ENCODE measurements at regions not wholly inside any gene's neighbourhood (a gene's known extent, or its start where the extent isn't known, plus 50 kb on each side); places are given as distances from the start of the nearest gene placed in this dataset.

GRCh38 chr1:68704800-68705443 is 208.0 kb upstream of the DEPDC1 start:
- peaks cover 0 to 7% of the 10 kb centered on the region in 2 experiments; a peak in 2 of 4 replicates for H3K4me1 ChIP-seq (ENCODE audit: control insufficient read depth in 1 of 2, insufficient read depth in 2 of 2, low read depth in 1 of 2, low read length in 1 of 2)
- no peak overlapping the region for H3K9ac ChIP-seq
- POLR2A ChIA-PET = no interaction called here
- TF ChIP-seq EP300 (IDR thresholded peaks at IDR 0.05; ENCODE audit: borderline replicate concordance in 1 of 2, low read depth in 1 of 2, low read length in 1 of 2) = peak in 1 of 2 experiments; percentile 20; a peak in 1 of 4 replicates
- TF ChIP-seq SIN3A (IDR thresholded peaks at IDR 0.05; ENCODE audit: borderline replicate concordance, low read depth, low read length) = no peak
- TF ChIP-seq FOSL2 (IDR thresholded peaks at IDR 0.05; ENCODE audit: borderline replicate concordance, low read depth) = no peak
- TF ChIP-seq GABPA (IDR thresholded peaks at IDR 0.05; ENCODE audit: low read depth) = no peak
- TF ChIP-seq MEF2A (IDR thresholded peaks at IDR 0.05; ENCODE audit: borderline replicate concordance, low read depth) = no peak
- TF ChIP-seq GATA2 (CRISPR knock-in tag; IDR thresholded peaks at IDR 0.05) = peak; percentile 78
- no peak for TF ChIP-seq IRF3 (IDR thresholded peaks at IDR 0.05; ENCODE audit: low read depth, low read length)
- TF ChIP-seq CHD2 (IDR thresholded peaks at IDR 0.05; ENCODE audit: low read length, partially characterized antibody) = no peak
- TF ChIP-seq REST (IDR thresholded peaks at IDR 0.05; ENCODE audit: low read depth, low read length) = no peak
- no peak for TF ChIP-seq CTCF (IDR thresholded peaks at IDR 0.05)
- no peak for TF ChIP-seq FOXJ3 (CRISPR knock-in tag; IDR thresholded peaks at IDR 0.05)
- no peak for TF ChIP-seq TCF12 (IDR thresholded peaks at IDR 0.05)
- TF ChIP-seq FOXM1 (IDR thresholded peaks at IDR 0.05; ENCODE audit: low read depth) = no peak
- no peak for TF ChIP-seq USF1 (IDR thresholded peaks at IDR 0.05; ENCODE audit: borderline replicate concordance, low read depth)
- no peak for TF ChIP-seq PBX3 (IDR thresholded peaks at IDR 0.05)
- no peak for TF ChIP-seq NRF1 (IDR thresholded peaks at IDR 0.05; ENCODE audit: low read depth, low read length)
- peak; percentile 66; the same call in 1 of the 2 replicates for TF ChIP-seq RCOR1 (IDR thresholded peaks at IDR 0.05; ENCODE audit: low read length)
- TF ChIP-seq TEAD4 (IDR thresholded peaks at IDR 0.05; ENCODE audit: borderline replicate concordance, insufficient read depth) = no peak
- no peak for TF ChIP-seq MXI1 (IDR thresholded peaks at IDR 0.05; ENCODE audit: low read depth, low read length)
- no peak for TF ChIP-seq USF2 (IDR thresholded peaks at IDR 0.05; ENCODE audit: borderline replicate concordance, low read depth, low read length)
- no peak for TF ChIP-seq POLR2AphosphoS5 (IDR thresholded peaks at IDR 0.05; ENCODE audit: low read depth, low read length)
- no peak for TF ChIP-seq RXRA (IDR thresholded peaks at IDR 0.05; ENCODE audit: borderline replicate concordance, low read depth)
- TF ChIP-seq EZH2phosphoT487 (IDR thresholded peaks at IDR 0.05; ENCODE audit: borderline replicate concordance, low read depth) = no peak
- TF ChIP-seq NFIC (IDR thresholded peaks at IDR 0.05; ENCODE audit: borderline replicate concordance) = no peak
- TF ChIP-seq RAD21 (IDR thresholded peaks at IDR 0.05; ENCODE audit: low read length) = no peak
- H3K9me2 ChIP-seq = no peaks in the 10 kb centered on the region
- H4K20me1 ChIP-seq (ENCODE audit: insufficient read depth) = no peaks in the 10 kb centered on the region
- H3K4me3 ChIP-seq (ENCODE audit: low read depth in 2 of 2, low read length in 1 of 2) = no peak overlapping the region
- DNase-seq = peak; percentile 5
- H3K27ac ChIP-seq (ENCODE audit: low read depth in 2 of 2, low read length in 1 of 2) = peak overlapping the region in 1 of 2 experiments; percentile 69; a peak in 2 of 4 replicates
- no peak overlapping the region for H2AFZ ChIP-seq (ENCODE audit: low read depth)
- no peaks in the 10 kb centered on the region for H3F3A ChIP-seq (replicated peaks; ENCODE audit: insufficient read depth)
- no peaks in the 10 kb centered on the region for H3K79me2 ChIP-seq (ENCODE audit: insufficient read depth)
- no peaks in the 10 kb centered on the region for H3K9me3 ChIP-seq
- CTCF ChIA-PET = interaction anchor here (1.3 kb wide), 1 partner anchor 10 kb away, joined by 3 read pairs; no protein-coding TSS in a partner anchor
- WGBS (ENCODE audit: low lambda C conversion rate) = 6% methylated on average over 2 of the region's 2 CpGs
- no peak overlapping the region for H3K4me2 ChIP-seq
- H3K27me3 ChIP-seq (ENCODE audit: insufficient read depth) = no peaks in the 10 kb centered on the region
- H3K36me3 ChIP-seq (replicated peaks in 1 of 2; ENCODE audit: control insufficient read depth in 1 of 2, insufficient read depth in 2 of 2, low read length in 1 of 2) = no peaks in the 10 kb centered on the region

Measured in SK-N-SH (cell line).